Neural cell (in vitro differentiated cells): ENCODE measurements at regions not wholly inside any gene's neighbourhood (a gene's known extent, or its start where the extent isn't known, plus 50 kb on each side); places are given as distances from the start of the nearest gene placed in this dataset.

Source experiments
- H2AFZ ChIP-seq: fragments of 200-600, 300-800 bp; sonication (generic), shearing (Covaris generic); 2 replicates; pipeline ENCODE4 v1.6.0; 2014; ENCODE audit warnings: low read depth, mild to moderate bottlenecking, antibody characterized with exemption, low read length, moderate library complexity
- H3F3A ChIP-seq: fragments of 200-600 bp; shearing (Covaris generic); 2 replicates; pipeline ENCODE4 v1.6.1; 2016; ENCODE audit warnings: mild to moderate bottlenecking, moderate library complexity, mixed read lengths, antibody characterized with exemption, low read length; ENCODE audit not compliant: insufficient read depth, poor library complexity, severe bottlenecking
- H3K27ac ChIP-seq: fragments of 200-600, 300-800 bp; sonication (generic), shearing (Covaris generic); 2 replicates; pipeline ENCODE4 v1.5.1; 2014; ENCODE audit warnings: mild to moderate bottlenecking, low read length, moderate library complexity
- H3K27me3 ChIP-seq: fragments of 300-800, 200-600 bp; sonication (generic), shearing (Covaris generic); 2 replicates; pipeline ENCODE4 v1.6.0; 2014; ENCODE audit warnings: mild to moderate bottlenecking, low read depth, low read length, moderate library complexity; ENCODE audit not compliant: insufficient read depth
- H3K36me3 ChIP-seq: fragments of 300-800, 200-600 bp; sonication (generic), shearing (Covaris generic); 2 replicates; pipeline ENCODE4 v1.5.1; 2014; ENCODE audit warnings: mild to moderate bottlenecking, antibody characterized with exemption, low read length, moderate library complexity; ENCODE audit not compliant: insufficient read depth
- H3K4me2 ChIP-seq: fragments of 300-800, 200-600 bp; sonication (generic), shearing (Covaris generic); 2 replicates; pipeline ENCODE4 v1.6.0; 2014; ENCODE audit warnings: mild to moderate bottlenecking, low read length
- H3K4me3 ChIP-seq: fragments of 300-800, 200-600 bp; sonication (generic), shearing (Covaris generic); 2 replicates; pipeline ENCODE4 v1.5.1; 2014; ENCODE audit warnings: mild to moderate bottlenecking, low read length, moderate library complexity
- H3K79me2 ChIP-seq: fragments of 200-600 bp; shearing (Covaris generic); replicated peaks from 2 replicates; pipeline ENCODE4 v1.6.0; 2014; ENCODE audit warnings: mild to moderate bottlenecking, low read length, moderate library complexity; ENCODE audit not compliant: insufficient read depth
- H3K9ac ChIP-seq: fragments of 300-800, 200-600 bp; sonication (generic), shearing (Covaris generic); 2 replicates; pipeline ENCODE4 v1.6.1; 2016; ENCODE audit warnings: mild to moderate bottlenecking, low read length, mixed read lengths
- H3K9me2 ChIP-seq: fragments of 200-600 bp; shearing (Covaris generic); 2 replicates; pipeline ENCODE4 v1.6.1; 2016; ENCODE audit warnings: mild to moderate bottlenecking, low read length, mixed read lengths; ENCODE audit not compliant: insufficient read depth
- H3K9me3 ChIP-seq: fragments of 200-600, 300-800 bp; sonication (generic), shearing (Covaris generic); 2 replicates; pipeline ENCODE4 v1.6.1; 2016; ENCODE audit warnings: mild to moderate bottlenecking, mixed run types, low read length, moderate library complexity, mixed read lengths
- H4K20me1 ChIP-seq: fragments of 200-600 bp; shearing (Covaris generic); 2 replicates; pipeline ENCODE4 v1.6.1; 2016; ENCODE audit warnings: mild to moderate bottlenecking, mixed run types; ENCODE audit not compliant: insufficient read depth
- EP300 ChIP-seq: fragments of 450-650 bp; conservative IDR thresholded peaks from 2 replicates; pipeline ENCODE4 v1.6.1; 2014; ENCODE audit warnings: antibody characterized with exemption, mild to moderate bottlenecking, moderate library complexity; ENCODE audit not compliant: poor library complexity, severe bottlenecking
- EZH2 ChIP-seq: fragments of 200-600, 300-800 bp; shearing (Covaris generic), sonication (generic); IDR thresholded peaks from 2 replicates; pipeline ENCODE4 v1.6.1; 2014; ENCODE audit warnings: antibody characterized with exemption, low read length, borderline replicate concordance, mild to moderate bottlenecking; ENCODE audit not compliant: insufficient read depth, poor library complexity, severe bottlenecking
- MXI1 ChIP-seq: fragments of 450-650 bp; conservative IDR thresholded peaks from 2 replicates; pipeline ENCODE4 v1.6.1; 2014; ENCODE audit warnings: antibody characterized with exemption, mild to moderate bottlenecking; ENCODE audit not compliant: poor library complexity, severe bottlenecking
- POLR2AphosphoS5 ChIP-seq: IDR thresholded peaks from 2 replicates; pipeline ENCODE4 v1.6.1; 2012
- RAD21 ChIP-seq: fragments of 450-650 bp; conservative IDR thresholded peaks from 2 replicates; pipeline ENCODE4 v1.6.1; 2014; ENCODE audit warnings: antibody characterized with exemption, mild to moderate bottlenecking, moderate library complexity
- SMC3 ChIP-seq: fragments of 450-650 bp; conservative IDR thresholded peaks from 2 replicates; pipeline ENCODE4 v1.6.1; 2014; ENCODE audit warnings: antibody characterized with exemption, mild to moderate bottlenecking, moderate library complexity; ENCODE audit not compliant: poor library complexity
- TAF1 ChIP-seq: IDR thresholded peaks from 2 replicates; pipeline ENCODE4 v1.6.1; 2012; ENCODE audit warnings: low read depth
- TF ChIP-seq, protein P1 (sequence below): IDR thresholded peaks from 2 replicates; pipeline ENCODE4 v1.6.1; 2012; ENCODE audit warnings: borderline replicate concordance
- TF ChIP-seq, protein P2 (sequence below): fragments of 450-650 bp; IDR thresholded peaks from 2 replicates; pipeline ENCODE4 v1.5.1; 2014; ENCODE audit warnings: antibody characterized with exemption, mild to moderate bottlenecking, moderate library complexity; ENCODE audit not compliant: poor library complexity, severe bottlenecking

DNA sequence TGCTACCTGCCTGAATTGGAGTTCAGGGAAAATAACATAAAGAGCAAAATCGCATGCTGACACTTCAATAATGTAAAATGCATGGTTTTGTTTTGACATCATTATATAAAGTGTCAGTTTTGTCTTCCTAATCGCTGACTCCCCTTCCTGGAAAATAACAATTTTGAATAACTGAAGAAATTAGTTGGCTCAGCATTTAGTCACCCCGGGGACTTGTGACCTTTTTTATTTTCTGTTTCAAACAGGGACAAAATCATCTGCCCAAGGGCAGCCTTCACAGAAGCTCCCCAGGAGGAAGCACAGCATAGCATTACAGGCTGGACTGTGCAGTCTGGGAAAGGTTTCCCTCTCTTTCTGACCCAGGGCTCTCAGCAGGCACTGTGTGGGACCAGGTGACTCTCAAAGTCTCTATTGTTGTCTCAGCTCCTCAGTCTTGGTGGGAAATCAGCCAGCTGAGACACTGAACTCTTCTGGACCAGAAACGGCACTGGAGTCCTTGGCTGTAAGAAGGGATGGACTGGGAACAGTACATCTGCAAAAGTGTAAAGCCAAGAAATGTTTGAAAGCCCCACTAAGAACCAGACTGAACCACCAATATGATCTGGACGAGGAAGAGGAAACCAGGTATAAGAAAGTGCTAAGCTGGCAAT is 671.3 kb upstream of the KLF4 start:
- Histone ChIP-seq H3K9me3 (no peaks in the 10 kb centered on the region), H3K9me2 (no peaks in the 10 kb centered on the region), H3K27me3 (no peaks in the 10 kb centered on the region), H3K9ac (no peak overlapping the region), H3K79me2 (no peaks in the 10 kb centered on the region), H3K36me3 (no peaks in the 10 kb centered on the region), H3K4me2 (no peak overlapping the region), H2AFZ (no peak overlapping the region), H3F3A (no peaks in the 10 kb centered on the region), H3K27ac (no peak overlapping the region), H3K4me3 (no peak overlapping the region), H4K20me1 (no peaks in the 10 kb centered on the region)
- TF ChIP-seq RAD21 (no peak), MXI1 (no peak), TAF1 (no peak), POLR2AphosphoS5 (no peak), EP300 (no peak), EZH2 (no peak), SMC3 (no peak)
- TF ChIP-seq, protein P1, sequence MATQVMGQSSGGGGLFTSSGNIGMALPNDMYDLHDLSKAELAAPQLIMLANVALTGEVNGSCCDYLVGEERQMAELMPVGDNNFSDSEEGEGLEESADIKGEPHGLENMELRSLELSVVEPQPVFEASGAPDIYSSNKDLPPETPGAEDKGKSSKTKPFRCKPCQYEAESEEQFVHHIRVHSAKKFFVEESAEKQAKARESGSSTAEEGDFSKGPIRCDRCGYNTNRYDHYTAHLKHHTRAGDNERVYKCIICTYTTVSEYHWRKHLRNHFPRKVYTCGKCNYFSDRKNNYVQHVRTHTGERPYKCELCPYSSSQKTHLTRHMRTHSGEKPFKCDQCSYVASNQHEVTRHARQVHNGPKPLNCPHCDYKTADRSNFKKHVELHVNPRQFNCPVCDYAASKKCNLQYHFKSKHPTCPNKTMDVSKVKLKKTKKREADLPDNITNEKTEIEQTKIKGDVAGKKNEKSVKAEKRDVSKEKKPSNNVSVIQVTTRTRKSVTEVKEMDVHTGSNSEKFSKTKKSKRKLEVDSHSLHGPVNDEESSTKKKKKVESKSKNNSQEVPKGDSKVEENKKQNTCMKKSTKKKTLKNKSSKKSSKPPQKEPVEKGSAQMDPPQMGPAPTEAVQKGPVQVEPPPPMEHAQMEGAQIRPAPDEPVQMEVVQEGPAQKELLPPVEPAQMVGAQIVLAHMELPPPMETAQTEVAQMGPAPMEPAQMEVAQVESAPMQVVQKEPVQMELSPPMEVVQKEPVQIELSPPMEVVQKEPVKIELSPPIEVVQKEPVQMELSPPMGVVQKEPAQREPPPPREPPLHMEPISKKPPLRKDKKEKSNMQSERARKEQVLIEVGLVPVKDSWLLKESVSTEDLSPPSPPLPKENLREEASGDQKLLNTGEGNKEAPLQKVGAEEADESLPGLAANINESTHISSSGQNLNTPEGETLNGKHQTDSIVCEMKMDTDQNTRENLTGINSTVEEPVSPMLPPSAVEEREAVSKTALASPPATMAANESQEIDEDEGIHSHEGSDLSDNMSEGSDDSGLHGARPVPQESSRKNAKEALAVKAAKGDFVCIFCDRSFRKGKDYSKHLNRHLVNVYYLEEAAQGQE = no peak
- TF ChIP-seq, protein P2, sequence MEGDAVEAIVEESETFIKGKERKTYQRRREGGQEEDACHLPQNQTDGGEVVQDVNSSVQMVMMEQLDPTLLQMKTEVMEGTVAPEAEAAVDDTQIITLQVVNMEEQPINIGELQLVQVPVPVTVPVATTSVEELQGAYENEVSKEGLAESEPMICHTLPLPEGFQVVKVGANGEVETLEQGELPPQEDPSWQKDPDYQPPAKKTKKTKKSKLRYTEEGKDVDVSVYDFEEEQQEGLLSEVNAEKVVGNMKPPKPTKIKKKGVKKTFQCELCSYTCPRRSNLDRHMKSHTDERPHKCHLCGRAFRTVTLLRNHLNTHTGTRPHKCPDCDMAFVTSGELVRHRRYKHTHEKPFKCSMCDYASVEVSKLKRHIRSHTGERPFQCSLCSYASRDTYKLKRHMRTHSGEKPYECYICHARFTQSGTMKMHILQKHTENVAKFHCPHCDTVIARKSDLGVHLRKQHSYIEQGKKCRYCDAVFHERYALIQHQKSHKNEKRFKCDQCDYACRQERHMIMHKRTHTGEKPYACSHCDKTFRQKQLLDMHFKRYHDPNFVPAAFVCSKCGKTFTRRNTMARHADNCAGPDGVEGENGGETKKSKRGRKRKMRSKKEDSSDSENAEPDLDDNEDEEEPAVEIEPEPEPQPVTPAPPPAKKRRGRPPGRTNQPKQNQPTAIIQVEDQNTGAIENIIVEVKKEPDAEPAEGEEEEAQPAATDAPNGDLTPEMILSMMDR = no peak

DNA sequence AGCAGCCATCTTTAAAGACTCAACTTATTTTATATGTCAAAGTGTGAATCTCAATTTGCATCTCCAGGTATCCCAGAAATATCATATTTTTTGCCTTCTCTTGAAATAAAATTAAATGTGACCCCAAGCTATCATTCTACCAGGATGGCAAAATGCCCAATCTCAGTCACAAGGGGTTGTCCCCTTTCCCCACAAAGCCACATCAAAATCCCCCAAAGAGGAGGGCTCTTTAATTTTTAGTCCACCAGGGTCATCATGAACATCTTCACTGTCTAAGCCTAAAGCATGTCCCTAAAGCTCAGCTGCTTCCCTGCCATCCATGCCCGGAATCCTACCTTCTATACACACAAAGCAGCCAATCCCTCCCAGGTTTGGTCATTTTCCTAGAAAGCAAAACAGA is 670.5 kb upstream of the KLF4 start:
- Histone ChIP-seq H4K20me1 (no peaks in the 10 kb centered on the region), H3K9me3 (no peaks in the 10 kb centered on the region), H3K9me2 (no peaks in the 10 kb centered on the region), H3K79me2 (no peaks in the 10 kb centered on the region), H3K9ac (no peak overlapping the region), H3K4me2 (no peak overlapping the region), H3K27ac (no peak overlapping the region), H3K36me3 (no peaks in the 10 kb centered on the region), H3K4me3 (no peak overlapping the region), H3F3A (no peaks in the 10 kb centered on the region), H3K27me3 (no peaks in the 10 kb centered on the region), H2AFZ (no peak overlapping the region)
- TF ChIP-seq, protein P2 = no peak
- TF ChIP-seq EP300 (no peak), SMC3 (no peak), POLR2AphosphoS5 (no peak), EZH2 (no peak), MXI1 (no peak), RAD21 (no peak), TAF1 (no peak)
- TF ChIP-seq, protein P1 = no peak
